Stimulated activated CD8-positive, alpha-beta memory T cell treated with anti-CD3 and anti-CD28 coated beads, Interleukin-12 subunit alpha, Interleukin-12 subunit beta, amount 100 ng/mL, for 24 hours (primary cell): ENCODE measurements at regions not wholly inside any gene's neighbourhood (a gene's known extent, or its start where the extent isn't known, plus 50 kb on each side); places are given as distances from the start of the nearest gene placed in this dataset.

Experiments used
- DNase-seq: peaks from one replicate; pipeline ENCODE4 v3.0.0-alpha.2; 2020; ENCODE audit errors: extremely low read depth

DNA sequence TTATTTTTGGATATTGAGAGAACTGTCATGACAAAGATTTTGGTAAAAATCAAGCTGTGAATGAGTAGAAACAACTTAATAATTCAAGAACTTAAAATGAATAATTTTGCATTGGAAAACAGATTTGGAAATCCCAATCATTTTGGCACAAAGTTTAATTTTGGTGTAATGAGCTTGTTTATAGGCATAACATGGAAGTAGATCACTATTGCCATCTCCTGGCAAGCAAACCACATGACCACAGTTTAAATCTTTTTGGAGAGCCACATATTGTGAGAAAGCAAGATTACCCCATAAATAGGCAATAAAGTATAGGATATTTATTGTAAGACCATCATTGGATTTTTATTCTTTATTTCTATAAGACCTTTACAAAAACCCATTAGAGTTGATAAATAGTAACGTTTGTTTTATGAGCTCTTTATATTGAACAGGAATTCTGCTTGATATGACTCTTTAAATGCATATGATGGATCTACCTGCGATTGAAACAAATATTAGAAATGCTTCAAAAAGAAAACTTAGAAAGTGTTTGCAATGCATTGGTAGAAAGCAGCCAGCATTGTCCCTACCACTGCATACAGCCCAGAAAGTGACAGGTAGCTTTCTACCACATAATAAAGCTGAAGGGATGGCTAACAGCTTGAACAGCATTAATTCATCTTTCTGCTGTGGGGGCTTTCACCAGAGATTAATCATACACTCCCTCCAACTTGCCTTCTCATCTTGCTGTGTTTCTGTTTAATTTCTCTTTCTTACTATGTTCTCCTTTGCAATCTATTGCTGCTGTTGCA lies 766.8 kb downstream of the TBL1XR1 start:
- no peak for DNase-seq

DNA sequence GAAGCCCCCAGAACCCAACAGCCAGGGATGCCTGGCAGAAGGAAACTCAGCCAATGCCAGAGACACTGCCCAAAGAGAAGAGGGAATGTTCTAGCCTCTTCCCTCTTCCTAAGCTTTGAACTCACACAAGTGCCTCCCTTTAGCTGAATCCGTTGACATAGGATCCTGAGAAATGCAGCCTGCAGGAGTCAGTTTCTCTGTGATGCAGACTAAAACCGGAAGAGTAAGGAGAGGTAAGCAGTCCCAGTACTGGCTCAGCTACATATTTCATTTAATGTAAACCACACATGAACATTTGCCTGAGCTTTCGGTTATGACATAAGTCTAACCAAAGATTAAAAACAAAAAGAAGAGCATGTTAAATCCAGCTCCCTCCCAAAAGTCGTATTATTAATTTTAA lies 768.7 kb downstream of the TBL1XR1 start:
- no peak for DNase-seq

DNA sequence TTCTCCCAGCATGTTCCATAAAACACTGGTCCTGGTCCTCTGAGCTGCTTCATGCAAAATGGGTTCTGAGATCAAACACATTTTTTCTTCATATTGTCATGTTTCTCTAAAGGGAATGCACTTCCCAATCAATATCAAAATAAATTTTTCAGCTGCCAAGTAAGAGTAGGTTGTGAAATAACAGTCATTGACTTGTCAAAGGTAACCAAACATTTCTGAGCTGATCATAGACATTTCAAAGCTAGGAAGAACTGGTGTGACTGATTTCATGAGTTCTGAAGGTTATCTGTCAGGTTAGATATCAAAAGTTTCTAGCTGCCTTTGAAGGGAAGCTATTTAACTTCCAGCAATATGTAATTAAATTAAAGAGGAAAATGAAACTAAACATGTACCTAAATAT lies 770.9 kb downstream of the TBL1XR1 start:
- DNase-seq = no peak

DNA sequence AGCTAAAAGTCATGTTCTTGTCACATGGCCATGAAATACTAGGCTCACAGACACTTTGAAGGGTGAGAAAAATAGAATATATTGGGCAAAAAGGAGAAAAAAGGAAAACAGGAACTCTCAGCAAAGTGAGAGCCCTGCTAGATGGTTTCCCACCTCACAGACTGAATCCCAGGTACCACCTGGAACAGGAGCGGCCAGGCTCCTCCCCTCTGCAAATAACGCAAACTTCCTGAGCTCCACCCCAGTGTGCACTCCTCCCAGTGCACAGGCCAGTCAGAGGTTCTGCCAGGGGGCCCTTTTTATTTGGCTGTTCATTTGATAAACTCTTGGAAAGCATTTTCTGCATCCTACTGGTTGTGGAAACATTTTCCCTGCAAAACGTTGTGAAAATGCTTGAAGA lies 780.4 kb downstream of the TBL1XR1 start:
- no peak for DNase-seq

DNA sequence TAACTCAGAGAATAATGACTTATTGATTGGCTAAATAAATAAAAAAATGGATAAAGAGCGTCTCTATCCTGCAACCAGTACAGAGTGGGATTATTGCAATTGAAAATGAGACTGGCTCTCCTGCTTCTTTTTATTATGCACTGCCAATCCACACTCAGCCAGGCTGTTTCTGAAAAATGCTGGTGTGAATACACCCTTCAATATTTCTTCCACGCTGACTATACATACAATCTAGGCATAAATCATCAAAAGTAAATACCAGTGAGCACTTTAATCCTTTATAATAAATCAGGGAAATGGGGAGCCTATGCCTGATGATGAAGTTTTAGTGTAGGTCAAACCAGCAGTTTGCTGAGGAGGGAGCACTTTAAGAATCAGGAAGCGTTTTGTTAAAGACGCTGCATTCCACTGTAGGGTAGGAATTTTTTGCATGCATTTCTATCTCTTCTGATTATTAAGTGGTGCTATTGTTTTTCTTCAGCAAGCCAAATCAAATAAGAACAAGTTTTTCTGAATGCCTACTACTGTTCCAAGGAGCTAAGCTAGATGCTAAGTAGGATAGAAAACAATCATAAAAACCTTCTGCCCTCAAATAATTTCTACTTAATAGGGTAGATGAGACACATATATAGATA lies 781.5 kb downstream of the TBL1XR1 start:
- DNase-seq = no peak

DNA sequence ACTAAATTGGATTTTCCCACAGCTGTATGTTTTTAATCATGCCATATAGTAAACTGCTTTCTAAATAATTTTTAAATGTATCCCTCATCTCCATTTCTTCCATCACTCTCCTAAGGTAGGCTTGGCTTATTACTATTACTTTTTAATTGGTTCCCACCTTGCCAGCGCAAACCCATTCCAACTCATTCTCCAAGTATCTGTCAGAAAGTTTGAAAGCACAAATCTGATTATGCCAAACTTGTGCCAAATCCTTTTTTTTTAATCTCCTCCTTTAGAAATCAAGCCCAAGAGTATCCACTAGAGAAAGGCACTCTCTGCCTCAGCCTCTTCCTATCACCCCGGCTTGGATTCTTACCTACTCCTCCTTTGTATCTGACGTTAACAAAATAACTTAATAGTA lies 784.5 kb downstream of the TBL1XR1 start:
- no peak for DNase-seq

DNA sequence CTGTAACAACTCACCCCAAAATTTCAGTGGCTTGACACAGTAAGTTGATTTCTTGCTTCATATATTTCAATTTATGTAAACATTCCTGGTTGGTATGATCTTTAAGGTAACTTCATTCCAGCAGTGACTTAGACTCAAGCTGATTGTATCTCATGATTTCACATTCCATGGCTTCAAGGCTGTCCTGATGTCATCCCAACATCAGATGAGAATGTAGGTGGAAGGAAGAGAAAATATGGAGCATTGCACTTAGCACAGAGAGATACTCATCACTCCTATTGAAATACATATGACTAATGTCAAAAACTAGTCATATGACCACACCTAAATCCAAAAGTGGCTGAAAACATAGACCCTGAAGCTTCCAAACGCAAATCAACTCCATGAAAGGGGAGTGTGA lies 793.8 kb downstream of the TBL1XR1 start:
- no peak for DNase-seq

DNA sequence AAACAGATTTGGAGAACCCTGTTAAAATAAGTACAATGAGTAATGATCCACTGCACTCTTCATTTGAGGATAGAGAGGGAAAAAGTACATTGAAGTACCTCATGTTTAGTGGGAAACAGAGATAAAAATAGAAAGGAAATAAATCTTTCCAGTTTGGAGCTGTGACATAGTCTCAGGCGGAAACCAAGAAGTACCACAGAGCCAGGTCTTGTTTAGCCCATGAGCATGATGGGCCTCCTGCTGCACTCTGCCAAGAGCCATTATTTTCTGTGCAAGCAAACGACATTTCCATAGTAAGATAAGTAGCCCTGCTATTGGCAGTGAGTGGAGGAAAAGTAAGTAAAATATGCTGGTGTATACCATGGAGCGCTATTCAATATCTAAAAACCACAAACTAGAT lies 796.1 kb downstream of the TBL1XR1 start:
- DNase-seq = no peak

DNA sequence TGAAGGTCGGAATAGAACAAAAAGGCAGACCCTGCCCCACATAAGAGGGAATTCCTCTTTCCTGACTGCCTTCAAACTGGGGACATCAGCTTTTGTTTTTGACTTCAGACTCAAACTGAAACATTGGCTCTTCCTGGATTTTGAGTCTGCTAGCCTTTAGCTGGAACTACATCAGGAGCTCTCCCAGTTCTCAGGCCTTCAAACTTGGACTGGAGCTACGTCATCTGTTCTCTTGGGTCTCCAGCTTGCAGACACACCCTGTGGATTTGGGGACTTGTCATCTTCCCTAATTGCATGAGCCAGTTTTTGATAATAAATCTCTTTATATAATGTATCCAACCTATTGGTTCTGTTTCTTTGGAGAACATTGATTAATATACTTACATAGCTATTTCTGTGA lies 798.1 kb downstream of the TBL1XR1 start:
- no peak for DNase-seq

DNA sequence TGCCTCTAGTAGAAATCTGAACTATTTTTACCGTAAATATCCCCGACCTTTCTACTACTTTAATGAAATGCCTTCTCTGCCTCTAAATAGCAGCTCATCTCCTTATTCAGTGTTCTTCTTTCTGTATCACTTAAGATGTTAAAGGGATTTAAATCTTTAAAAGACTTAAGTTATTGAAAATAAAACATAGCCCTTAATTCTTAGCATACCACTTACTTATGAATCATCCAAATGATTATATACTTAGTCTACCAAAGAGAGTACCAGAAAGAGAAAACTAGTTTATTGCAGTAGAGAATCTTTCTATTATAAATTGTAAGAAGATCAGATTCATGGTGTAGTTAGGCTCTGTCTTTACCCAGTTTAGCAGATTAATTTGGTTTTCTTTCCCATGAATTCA lies 802.0 kb downstream of the TBL1XR1 start:
- no peak for DNase-seq

DNA sequence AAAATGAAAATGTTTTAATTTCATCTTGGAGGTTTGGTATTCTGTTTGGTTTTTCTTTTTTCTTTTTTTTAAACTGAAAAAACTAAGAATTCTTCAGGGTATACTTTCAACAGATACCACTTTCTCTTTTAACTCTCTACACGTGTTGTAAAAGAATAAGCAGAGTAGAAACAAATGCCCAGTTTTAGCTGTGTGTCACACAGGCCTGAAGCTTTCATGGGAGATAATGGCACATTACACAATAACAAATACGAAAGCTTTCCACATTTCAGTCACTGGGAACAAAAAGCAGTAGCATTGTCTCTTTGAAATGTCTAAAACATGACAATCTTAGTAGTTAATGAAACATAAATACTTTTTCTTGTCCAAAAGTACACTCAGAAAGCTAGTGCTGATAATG lies 818.5 kb downstream of the TBL1XR1 start:
- no peak for DNase-seq

DNA sequence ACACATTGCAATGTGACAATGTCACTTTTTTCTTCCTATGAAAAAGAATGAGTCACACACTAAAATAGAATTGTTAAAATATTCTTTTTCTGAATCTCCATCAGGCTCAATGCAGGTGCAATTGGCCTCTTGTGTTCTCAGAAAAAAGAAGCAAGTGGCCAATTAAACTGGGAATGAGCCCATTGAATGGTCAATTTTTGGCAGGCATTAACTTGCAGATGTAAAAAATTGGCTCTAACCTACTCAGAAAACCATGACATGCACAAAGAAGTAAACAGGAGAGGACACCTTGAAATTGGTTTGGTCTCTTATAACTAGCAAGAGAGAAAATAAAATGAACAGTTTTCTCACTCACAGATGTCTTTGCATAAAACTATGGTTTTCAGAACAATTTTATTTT lies 820.8 kb downstream of the TBL1XR1 start:
- DNase-seq = no peak

DNA sequence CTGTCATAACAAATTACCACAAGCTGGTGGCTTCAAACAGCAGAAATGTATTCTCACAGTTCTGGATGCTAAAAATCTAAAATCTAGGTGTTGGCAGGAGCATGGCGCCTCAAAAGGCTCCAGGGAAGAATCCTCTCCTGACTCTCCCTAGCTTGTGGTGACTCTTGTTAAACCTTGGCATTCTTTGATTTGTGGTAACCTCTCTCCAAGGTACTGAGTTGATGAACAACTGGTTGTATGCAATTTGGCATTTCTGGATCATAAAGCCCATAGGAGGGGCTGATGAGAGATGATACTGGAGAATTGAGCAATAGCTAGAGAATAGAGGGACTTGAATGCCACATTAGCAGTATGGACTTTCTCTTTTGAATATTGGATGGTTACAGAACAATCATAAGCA lies 821.8 kb downstream of the TBL1XR1 start:
- DNase-seq = no peak

DNA sequence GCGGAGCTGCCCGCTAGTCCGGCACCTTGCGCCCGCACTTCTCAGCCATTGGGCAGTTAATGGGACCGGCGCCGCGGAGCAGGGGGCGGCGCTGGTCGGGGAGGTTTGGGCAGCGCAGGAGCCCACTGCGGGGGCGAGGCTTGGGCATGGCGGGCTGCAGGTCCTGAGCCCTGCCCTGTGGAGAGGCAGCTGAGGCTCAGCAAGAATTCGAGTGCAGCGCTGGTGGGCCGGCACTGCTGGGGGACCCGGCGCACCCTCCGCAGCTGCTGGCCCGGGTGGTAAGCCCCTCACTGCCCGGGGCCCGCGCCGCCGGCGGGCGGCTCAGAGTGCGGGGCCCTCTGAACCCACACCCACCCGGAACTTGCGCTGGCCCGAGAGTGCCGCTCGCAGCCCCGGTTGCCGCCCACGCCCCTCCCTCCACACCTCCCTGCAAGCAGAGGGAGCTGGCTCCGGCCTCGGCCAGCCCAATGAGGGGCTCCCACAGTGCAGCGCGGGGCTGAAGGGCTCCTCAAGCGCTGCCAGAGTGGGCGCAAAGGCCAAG lies 835.0 kb downstream of the TBL1XR1 start:
- DNase-seq = no peak

DNA sequence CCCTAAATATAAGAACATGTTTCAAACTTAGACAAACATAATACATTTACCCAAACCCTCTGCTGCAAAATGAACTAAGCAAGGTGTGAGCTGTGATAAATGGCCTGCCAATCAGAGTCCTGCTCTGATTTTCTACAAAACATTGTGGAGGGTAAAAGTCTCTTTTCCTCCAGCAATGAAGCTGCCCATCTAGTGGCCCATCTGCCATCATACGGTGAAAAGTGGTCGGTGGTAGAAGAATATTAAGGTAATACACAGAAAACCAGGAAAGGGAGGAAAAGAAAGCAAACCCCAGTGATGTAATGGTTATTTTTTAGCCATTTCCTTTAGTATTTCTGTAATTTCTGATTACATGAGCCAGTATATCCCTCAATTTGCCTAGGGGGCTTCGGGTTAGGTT lies 838.1 kb downstream of the TBL1XR1 start:
- no peak for DNase-seq

DNA sequence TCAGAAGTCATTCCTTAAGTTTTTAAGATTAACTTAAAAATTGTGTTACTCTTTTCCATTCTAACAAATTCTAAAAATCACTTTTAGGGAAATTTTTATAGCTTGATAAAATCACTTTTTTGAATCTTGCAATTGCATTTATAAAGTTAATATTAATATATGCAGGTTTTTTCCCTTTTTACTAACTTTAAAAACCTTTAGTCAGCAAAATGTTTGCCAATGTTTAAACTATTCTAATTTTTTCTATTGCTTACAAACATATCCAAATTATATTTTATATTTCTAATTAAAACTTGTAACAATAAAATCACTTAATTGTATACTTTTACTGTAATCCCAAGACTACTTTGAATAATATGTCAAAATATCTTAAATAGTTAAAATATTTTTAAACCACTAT lies 839.4 kb downstream of the TBL1XR1 start:
- no peak for DNase-seq

DNA sequence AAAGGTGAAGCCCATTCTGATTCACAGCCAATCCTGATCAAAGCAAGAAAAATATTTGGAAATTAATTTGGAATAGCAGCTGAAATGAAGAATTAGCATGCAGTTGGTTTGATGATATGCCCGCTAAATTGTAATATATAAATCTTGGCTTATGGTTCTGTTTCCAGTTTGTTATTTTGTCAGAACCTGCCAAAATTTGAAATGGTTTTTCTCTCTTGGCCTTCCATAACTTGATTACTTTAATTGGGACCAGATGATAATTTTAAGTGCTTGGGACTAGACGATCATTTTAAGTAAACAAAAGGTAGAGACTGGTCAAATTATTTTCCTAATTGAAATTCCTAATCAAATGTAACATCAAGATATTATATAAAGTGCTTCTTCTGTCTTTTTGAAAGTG lies 842.4 kb downstream of the TBL1XR1 start:
- DNase-seq = no peak

DNA sequence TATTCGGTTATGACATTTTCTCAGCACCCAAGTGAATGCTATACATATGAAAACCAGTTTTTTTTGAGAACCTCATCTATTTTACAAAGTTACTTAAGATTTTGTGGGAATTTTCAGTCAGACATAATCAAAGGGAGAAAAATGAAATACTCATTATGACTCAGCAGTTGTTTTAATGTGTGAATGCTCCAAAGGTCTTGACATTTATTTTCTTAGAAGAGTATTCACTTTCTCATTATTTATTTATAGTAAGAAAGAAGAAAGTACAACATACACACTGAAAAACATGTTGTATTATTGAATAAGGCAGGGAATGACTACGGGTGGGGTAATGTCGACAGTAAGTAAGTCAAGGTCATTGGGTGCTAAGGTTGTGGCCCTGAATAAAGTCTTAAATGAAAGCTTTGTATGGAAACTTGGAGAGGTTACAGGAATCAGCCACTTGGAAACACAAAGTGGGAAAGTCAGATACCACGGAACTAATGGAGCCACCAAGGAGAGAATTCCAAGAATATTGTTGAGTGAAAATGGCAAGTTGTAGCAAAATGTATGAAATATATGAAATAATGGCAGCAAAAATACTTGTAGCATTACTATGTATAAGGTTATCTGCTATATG lies 844.5 kb downstream of the TBL1XR1 start:
- DNase-seq = no peak

DNA sequence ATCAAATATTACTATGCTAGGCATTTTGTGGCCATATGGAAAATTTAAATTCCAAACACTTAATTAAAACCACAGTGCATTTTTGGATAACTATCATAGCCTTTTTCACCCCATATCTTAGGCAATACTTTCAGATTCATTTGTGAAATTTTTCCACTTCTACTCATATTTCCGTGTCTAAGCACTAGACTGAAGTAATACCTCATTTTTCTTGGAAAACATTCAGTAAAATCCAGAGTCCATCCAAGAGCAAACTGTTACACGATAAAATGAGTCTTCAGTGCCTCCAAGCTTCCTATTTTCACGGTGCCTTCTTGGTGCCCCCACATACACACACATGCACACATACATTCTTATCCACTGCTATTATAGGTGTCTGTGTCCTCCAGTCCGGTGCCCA lies 845.9 kb downstream of the TBL1XR1 start:
- no peak for DNase-seq

DNA sequence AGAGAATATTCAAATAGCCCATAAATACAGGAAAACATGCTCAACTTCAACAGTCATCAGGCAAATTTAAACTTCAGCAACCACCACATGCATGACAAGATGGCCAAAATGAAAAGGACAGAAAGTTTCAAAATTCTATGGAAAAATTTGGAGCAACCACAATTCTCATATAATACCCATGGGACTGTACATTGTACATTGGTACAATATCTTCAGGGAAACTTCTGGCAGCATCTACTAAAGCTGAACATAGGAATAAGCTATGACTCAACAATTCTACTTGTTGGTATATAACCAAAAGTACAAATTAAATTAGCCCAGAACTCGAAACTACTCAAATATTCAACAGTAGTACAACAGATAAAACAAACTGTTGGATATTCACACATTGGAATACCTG lies 847.6 kb downstream of the TBL1XR1 start:
- no peak for DNase-seq

DNA sequence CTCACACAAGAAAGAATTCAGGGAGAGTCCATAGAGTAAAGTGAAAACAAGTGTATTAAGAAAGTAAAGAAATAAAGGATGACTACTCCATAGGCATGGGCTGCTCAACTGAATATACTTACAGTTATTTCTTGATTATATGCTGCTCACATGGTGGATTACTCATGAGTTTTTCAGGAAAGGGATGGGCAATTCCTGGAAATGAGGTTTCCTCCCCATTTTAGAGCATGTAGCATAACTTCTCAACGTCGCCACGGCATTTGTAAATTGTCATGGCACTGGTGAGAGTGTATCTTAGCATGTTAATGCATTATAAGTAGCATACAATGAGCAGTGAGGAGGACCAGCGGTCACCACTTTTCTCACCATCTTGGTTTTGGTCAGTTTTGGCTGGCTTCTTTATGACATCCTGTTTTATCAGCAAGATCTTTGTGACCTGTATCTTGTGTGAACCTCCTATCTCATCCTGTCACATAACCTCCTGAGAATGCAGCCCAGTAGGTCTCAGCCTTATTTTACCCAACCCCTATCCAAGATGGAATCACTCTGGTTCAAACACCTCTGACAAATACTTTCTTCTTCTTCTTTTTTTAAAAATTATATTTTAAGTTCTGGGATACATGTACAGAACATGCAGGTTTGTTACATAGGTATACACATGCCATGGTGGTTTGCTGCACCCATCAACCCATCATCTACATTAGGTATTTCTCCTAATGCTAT lies 849.7 kb downstream of the TBL1XR1 start:
- no peak for DNase-seq

DNA sequence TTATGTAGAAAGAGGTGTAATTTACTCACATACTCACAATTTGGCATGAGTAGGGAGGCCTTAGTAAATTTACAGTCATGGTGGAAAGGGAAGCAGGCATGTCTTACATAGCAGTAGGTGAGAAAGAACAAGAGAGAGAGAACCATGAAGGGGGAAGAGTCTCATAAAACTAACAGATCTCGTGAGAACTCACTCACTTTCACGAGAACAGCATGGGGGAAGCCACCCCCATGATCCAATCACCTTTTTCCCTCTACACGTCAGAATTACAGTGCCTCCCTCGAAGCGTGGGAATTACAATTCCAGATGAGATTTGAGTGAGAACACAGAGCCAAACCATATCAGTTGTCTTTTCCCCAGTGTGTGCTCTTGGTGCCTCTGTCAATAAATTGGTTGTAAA lies 855.3 kb downstream of the TBL1XR1 start:
- no peak for DNase-seq
